Mesendoderm (in vitro differentiated cells): ENCODE measurements at regions not wholly inside any gene's neighbourhood (a gene's known extent, or its start where the extent isn't known, plus 50 kb on each side); places are given as distances from the start of the nearest gene placed in this dataset.

Experiments
- DNase-seq: peaks from one replicate; pipeline ENCODE4 v3.0.0; 2013
- H2AK5ac ChIP-seq: 2 replicates; pipeline ENCODE4 v1.6.1; 2013; ENCODE audit warnings: low read length, inconsistent platforms
- H2BK120ac ChIP-seq: 2 replicates; pipeline ENCODE4 v1.6.1; 2013; ENCODE audit warnings: low read depth, mild to moderate bottlenecking, low read length, moderate library complexity, mixed read lengths
- H2BK15ac ChIP-seq: replicated peaks from 2 replicates; pipeline ENCODE4 v1.6.1; 2013; ENCODE audit warnings: low read depth, mild to moderate bottlenecking, moderate library complexity
- H2BK5ac ChIP-seq: 2 replicates; pipeline ENCODE4 v1.6.1; 2013; ENCODE audit warnings: low read length, inconsistent platforms
- H3K18ac ChIP-seq: 2 replicates; pipeline ENCODE4 v1.6.1; 2013; ENCODE audit warnings: mild to moderate bottlenecking, low read length, mixed read lengths
- H3K23ac ChIP-seq: one replicate; pipeline ENCODE4 v1.6.1; 2013; ENCODE audit warnings: low read length
- H3K27ac ChIP-seq: 2 replicates; pipeline ENCODE4 v1.5.1; 2013; ENCODE audit warnings: low read depth, mild to moderate bottlenecking, inconsistent platforms, low read length, moderate library complexity
- H3K27me3 ChIP-seq: 2 replicates; pipeline ENCODE4 v1.6.1; 2013; ENCODE audit warnings: low read length, control low read depth, mild to moderate bottlenecking, inconsistent platforms; ENCODE audit not compliant: insufficient read depth, poor library complexity
- H3K36me3 ChIP-seq: 2 replicates; pipeline ENCODE4 v1.6.1; 2013; ENCODE audit warnings: low read length, inconsistent platforms; ENCODE audit not compliant: control insufficient read depth, insufficient read depth
- H3K4ac ChIP-seq: one replicate; pipeline ENCODE4 v1.6.1; 2013; ENCODE audit warnings: low read depth, mild to moderate bottlenecking, low read length, moderate library complexity
- H3K4me1 ChIP-seq: 2 replicates; pipeline ENCODE4 v1.6.1; 2013; ENCODE audit warnings: low read depth, low read length, inconsistent platforms; ENCODE audit not compliant: control insufficient read depth
- H3K4me2 ChIP-seq: 2 replicates; pipeline ENCODE4 v1.6.1; 2013; ENCODE audit warnings: low read length
- H3K4me3 ChIP-seq: 2 replicates; pipeline ENCODE4 v1.5.1; 2013; ENCODE audit warnings: mild to moderate bottlenecking, low read length
- H3K56ac ChIP-seq: one replicate; pipeline ENCODE4 v1.6.1; 2013; ENCODE audit warnings: low read length
- H3K79me1 ChIP-seq: 2 replicates; pipeline ENCODE4 v1.6.1; 2013; ENCODE audit warnings: low read length, inconsistent platforms
- H3K79me2 ChIP-seq: 2 replicates; pipeline ENCODE4 v1.6.1; 2013; ENCODE audit warnings: mild to moderate bottlenecking, low read length; ENCODE audit not compliant: control insufficient read depth, insufficient read depth
- H3K9ac ChIP-seq: 2 replicates; pipeline ENCODE4 v1.6.1; 2013; ENCODE audit warnings: low read length, inconsistent platforms
- H4K5ac ChIP-seq: one replicate; pipeline ENCODE4 v1.6.1; 2013; ENCODE audit warnings: low read length
- H4K8ac ChIP-seq: one replicate; pipeline ENCODE4 v1.6.1; 2013; ENCODE audit warnings: low read depth, mild to moderate bottlenecking, control low read depth, low read length, moderate library complexity
- WGBS: extraction: QIAGEN DNeasy Blood & Tissue Kit; methylation state at CpG from one replicate; pipeline ENCODE4 v1.1.7; 2013; ENCODE audit warnings: low lambda C conversion rate, missing lambda C conversion rate; ENCODE audit not compliant: insufficient coverage; ENCODE audit errors: extremely low coverage; 5-methylcytosine and 5-hydroxymethylcytosine counted together

DNA sequence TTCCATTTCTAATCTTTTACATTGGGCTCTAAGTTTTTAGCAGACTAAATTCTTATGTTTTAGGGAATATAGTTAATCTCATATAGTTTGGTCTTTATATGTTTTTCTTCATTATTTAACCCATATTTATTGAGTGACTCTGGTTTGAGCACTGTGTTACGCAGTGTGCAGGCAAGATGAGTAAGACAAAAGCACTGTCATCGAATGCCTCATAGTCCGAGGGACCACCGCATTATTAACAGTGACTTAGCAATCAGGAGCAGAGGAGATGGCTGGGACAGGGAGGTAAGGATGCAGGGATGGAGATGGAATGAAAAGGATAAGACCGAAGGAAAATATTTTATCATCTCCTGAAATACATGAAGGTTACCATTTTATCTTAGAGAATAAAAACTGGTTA, 65.2 kb upstream of the CTSC start:
- Histone ChIP-seq H4K8ac (no peak overlapping the region), H2AK5ac (no peak overlapping the region), H3K79me2 (no peaks in the 10 kb centered on the region), H3K4me1 (no peaks in the 10 kb centered on the region), H3K23ac (no peak overlapping the region), H3K27ac (no peak overlapping the region), H3K18ac (no peak overlapping the region), H3K4ac (no peak overlapping the region), H4K5ac (no peak overlapping the region), H3K36me3 (no peaks in the 10 kb centered on the region), H3K56ac (no peak overlapping the region), H3K4me2 (no peak overlapping the region), H3K4me3 (no peak overlapping the region), H3K79me1 (no peaks in the 10 kb centered on the region), H2BK120ac (no peak overlapping the region), H3K27me3 (no peaks in the 10 kb centered on the region), H3K9ac (no peak overlapping the region), H2BK15ac (no peak overlapping the region), H2BK5ac (no peak overlapping the region)
- no CpG with 5 or more reads among the region's 5 CpGs for WGBS
- no peak for DNase-seq

DNA sequence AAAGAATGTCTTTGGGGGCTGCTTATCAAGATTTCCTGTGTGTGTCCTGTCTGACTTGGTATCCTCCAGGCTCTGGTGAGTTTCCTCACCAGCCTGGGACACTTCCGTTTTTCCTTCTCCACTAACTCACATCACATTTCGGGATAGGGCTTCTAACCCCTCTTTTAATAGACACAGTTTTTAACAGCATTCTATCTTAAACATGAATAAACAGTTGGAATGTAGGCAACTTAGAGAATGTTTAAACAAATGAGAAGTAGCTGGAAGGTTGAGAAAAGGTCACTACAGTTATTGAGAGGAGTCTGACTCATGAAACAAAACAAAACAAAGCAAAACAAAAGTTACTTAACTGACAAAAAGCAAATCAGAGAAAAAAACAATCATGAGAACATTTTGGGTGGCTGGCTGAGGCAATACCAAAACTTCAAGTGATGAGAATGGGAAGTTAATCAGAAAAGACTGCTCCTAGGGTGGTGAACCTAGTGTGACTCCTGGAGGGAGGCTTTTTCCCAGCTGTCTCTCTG, 64.7 kb upstream of the CTSC start:
- no peaks in the 10 kb centered on the region for H3K79me1 ChIP-seq
- H3K4me3 ChIP-seq = no peak overlapping the region
- no peak overlapping the region for H3K4me2 ChIP-seq
- H3K79me2 ChIP-seq = no peaks in the 10 kb centered on the region
- no peaks in the 10 kb centered on the region for H3K27me3 ChIP-seq
- no peaks in the 10 kb centered on the region for H3K4me1 ChIP-seq
- no peak for DNase-seq
- H2BK5ac ChIP-seq = no peak overlapping the region
- no CpG with 5 or more reads among the region's 2 CpGs for WGBS
- no peak overlapping the region for H4K5ac ChIP-seq
- H3K36me3 ChIP-seq = no peaks in the 10 kb centered on the region
- H2BK15ac ChIP-seq = no peak overlapping the region
- H3K56ac ChIP-seq = no peak overlapping the region
- H3K9ac ChIP-seq = no peak overlapping the region
- H4K8ac ChIP-seq = no peak overlapping the region
- H2BK120ac ChIP-seq = no peak overlapping the region
- H2AK5ac ChIP-seq = no peak overlapping the region
- H3K18ac ChIP-seq = no peak overlapping the region
- no peak overlapping the region for H3K4ac ChIP-seq
- no peak overlapping the region for H3K23ac ChIP-seq
- no peak overlapping the region for H3K27ac ChIP-seq

DNA sequence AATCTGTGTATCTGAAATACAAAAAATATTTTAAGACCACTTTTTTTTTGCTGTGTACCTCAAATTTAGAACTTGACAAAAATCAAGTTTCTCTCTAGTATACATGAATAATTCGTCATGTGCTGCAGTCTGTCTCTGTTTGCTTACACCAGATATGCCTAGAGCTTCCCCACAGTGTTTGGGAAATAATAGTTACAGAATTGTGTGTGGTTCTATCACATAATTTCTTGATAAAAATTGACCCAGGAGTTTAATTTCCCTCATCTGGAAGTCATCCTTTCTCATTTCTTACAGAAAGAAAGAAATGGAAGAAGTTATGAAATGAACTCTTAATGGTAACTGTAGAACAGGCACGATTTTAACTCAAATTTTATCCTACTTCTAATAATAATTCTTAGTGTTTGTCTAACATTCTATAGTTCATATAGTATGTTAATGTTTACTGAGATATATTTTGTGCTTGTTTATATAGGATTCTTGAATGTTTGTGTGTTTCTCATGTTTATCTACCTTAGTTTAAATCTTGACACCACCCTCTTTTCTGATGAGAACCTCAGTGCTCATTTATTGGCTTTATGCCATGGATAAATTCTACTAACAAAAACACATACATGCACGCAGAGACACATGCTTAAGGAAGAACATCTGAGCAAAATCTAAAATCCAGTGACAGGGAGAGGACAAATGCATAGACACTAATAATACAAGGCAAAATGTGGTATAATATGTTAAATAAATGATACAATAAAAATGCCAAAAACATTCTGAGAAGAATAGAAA, 61.4 kb upstream of the CTSC start:
- Histone ChIP-seq H3K27me3 (no peaks in the 10 kb centered on the region), H3K4ac (no peak overlapping the region), H3K23ac (no peak overlapping the region), H2BK15ac (no peak overlapping the region), H3K4me3 (no peak overlapping the region), H3K4me1 (no peaks in the 10 kb centered on the region), H2BK5ac (no peak overlapping the region), H3K27ac (no peak overlapping the region), H3K18ac (no peak overlapping the region), H3K56ac (no peak overlapping the region), H3K79me1 (no peaks in the 10 kb centered on the region), H3K4me2 (no peak overlapping the region), H3K9ac (no peak overlapping the region), H2BK120ac (no peak overlapping the region), H3K36me3 (no peaks in the 10 kb centered on the region), H4K8ac (no peak overlapping the region), H3K79me2 (no peaks in the 10 kb centered on the region), H4K5ac (no peak overlapping the region), H2AK5ac (no peak overlapping the region)
- no CpG with 5 or more reads among the region's 3 CpGs for WGBS
- DNase-seq = no peak

DNA sequence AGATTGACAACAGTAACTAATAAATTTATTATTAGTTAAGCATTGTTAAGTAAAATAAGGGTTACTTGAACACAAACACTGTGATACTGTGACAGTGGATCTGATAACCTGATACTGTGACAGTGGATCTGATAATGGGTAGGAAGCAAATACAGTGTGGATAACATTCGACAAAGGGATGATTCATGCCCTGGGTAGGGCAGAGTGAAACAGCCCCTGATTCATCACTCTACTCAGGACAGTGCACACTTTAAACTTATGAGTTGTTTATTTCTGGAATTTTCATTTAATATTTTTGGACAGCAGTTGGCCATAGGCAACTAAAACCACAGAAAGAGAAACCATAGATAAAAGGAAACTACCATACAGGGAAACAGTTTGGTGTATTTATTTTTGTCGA, 60.8 kb upstream of the CTSC start:
- Histone ChIP-seq H3K9ac (no peak overlapping the region), H3K27me3 (no peaks in the 10 kb centered on the region), H2BK15ac (no peak overlapping the region), H3K4me1 (no peaks in the 10 kb centered on the region), H3K4ac (no peak overlapping the region), H3K27ac (no peak overlapping the region), H4K8ac (no peak overlapping the region), H3K23ac (no peak overlapping the region), H4K5ac (no peak overlapping the region), H2BK120ac (no peak overlapping the region), H2AK5ac (no peak overlapping the region), H3K18ac (no peak overlapping the region), H3K56ac (no peak overlapping the region), H3K36me3 (no peaks in the 10 kb centered on the region), H2BK5ac (no peak overlapping the region), H3K79me2 (no peaks in the 10 kb centered on the region), H3K4me3 (no peak overlapping the region), H3K4me2 (no peak overlapping the region), H3K79me1 (no peaks in the 10 kb centered on the region)
- peak; percentile 30 for DNase-seq
- no CpG with 5 or more reads among the region's 2 CpGs for WGBS

DNA sequence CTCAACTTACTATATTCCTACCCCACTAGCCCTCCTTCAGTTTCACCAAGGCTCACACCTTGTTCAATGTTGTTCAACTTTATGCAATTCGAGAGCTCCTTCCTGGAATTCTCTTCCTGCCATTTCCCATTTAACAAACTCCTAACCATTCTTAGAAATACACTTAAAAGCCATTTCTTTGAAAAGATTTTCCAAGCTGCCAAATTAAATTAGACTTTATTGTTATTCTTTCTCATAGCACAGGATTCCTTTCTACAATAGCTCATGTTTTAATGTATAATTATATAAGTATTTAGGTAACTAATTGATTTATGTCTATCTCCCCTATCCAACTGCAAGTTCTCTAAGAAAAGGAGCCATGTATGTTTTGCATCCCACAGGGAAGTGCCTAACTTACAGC, 52.7 kb upstream of the CTSC start:
- H3K56ac ChIP-seq = no peak overlapping the region
- H3K36me3 ChIP-seq = no peaks in the 10 kb centered on the region
- H3K18ac ChIP-seq = no peak overlapping the region
- H3K4me2 ChIP-seq = no peak overlapping the region
- H2AK5ac ChIP-seq = no peak overlapping the region
- no peaks in the 10 kb centered on the region for H3K79me1 ChIP-seq
- no peak overlapping the region for H2BK120ac ChIP-seq
- no peak for DNase-seq
- no peak overlapping the region for H3K27ac ChIP-seq
- H4K5ac ChIP-seq = no peak overlapping the region
- H3K27me3 ChIP-seq = no peaks in the 10 kb centered on the region
- H2BK5ac ChIP-seq = no peak overlapping the region
- no peaks in the 10 kb centered on the region for H3K79me2 ChIP-seq
- no peaks in the 10 kb centered on the region for H3K4me1 ChIP-seq
- H2BK15ac ChIP-seq = no peak overlapping the region
- no peak overlapping the region for H3K4me3 ChIP-seq
- WGBS = no CpG with 5 or more reads among the region's 1 CpG
- no peak overlapping the region for H3K9ac ChIP-seq
- no peak overlapping the region for H4K8ac ChIP-seq
- H3K23ac ChIP-seq = no peak overlapping the region
- no peak overlapping the region for H3K4ac ChIP-seq

DNA sequence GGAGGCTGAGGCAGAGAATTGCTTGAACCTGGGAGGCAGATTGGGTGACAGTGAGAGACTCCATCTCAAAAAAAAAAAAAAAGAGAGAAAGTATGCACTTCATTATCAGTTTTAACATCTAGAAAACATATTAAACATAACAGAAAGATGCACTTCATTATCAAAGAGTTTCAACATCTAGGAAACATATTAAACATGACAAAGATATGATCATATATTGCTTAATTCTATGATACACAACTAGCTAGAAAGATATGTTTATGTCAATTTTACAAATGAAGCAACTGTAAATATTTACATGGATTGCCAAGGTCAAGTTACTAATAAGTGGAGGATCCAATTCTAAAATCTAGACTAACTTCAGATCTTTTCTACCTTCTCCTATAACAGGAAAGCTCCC, 50.4 kb upstream of the CTSC start:
- Histone ChIP-seq H2BK120ac (no peak overlapping the region), H2BK5ac (no peak overlapping the region)

More for the DNA sequence above, 50.4 kb upstream of the CTSC start:
- Histone ChIP-seq H3K36me3 (no peaks in the 10 kb centered on the region), H2AK5ac (no peak overlapping the region), H3K4me3 (no peak overlapping the region), H3K4me1 (no peaks in the 10 kb centered on the region), H3K4ac (no peak overlapping the region), H3K18ac (no peak overlapping the region), H3K79me2 (no peaks in the 10 kb centered on the region), H4K5ac (no peak overlapping the region), H2BK15ac (no peak overlapping the region), H3K27ac (no peak overlapping the region), H3K27me3 (no peaks in the 10 kb centered on the region), H3K23ac (no peak overlapping the region), H3K56ac (no peak overlapping the region), H3K4me2 (no peak overlapping the region), H3K79me1 (no peaks in the 10 kb centered on the region), H3K9ac (no peak overlapping the region), H4K8ac (no peak overlapping the region)
- no peak for DNase-seq
